ENCODE measurements at regions not wholly inside any gene's neighbourhood (a gene's known extent, or its start where the extent isn't known, plus 50 kb on each side); places are given as distances from the start of the nearest gene placed in this dataset.

- no peak for DNase-seq (ENCODE audit: low spot score)
- peaks cover 6% of the 10 kb centered on the region for H3K27me3 ChIP-seq (replicated peaks; ENCODE audit: insufficient read depth, low read depth, low read length, poor library complexity)
- H3K4me1 ChIP-seq (ENCODE audit: insufficient read depth, low read length, poor library complexity, severe bottlenecking): no peaks in the 10 kb centered on the region
- ChIA-PET POLR2A (ENCODE audit: low non-redundant PET) (no interaction called here), CTCF (no interaction called here)
- no peak overlapping the region for H3K4me3 ChIP-seq (ENCODE audit: low read depth, low read length, poor library complexity, severe bottlenecking)
- intact Hi-C loops (cut with micrococcal nuclease; ENCODE audit: unreplicated experiment): no loop called here
- no TSS peak for BruUV-seq (replicated peaks)
- TF ChIP-seq CTCF (conservative IDR thresholded peaks at IDR 0.05; ENCODE audit: low read depth, low read length) (no peak), EZH2 (IDR thresholded peaks at IDR 0.05; ENCODE audit: borderline replicate concordance, low read depth, low read length, poor library complexity, severe bottlenecking) (no peak)
- no peaks in the 10 kb centered on the region for H3K36me3 ChIP-seq (ENCODE audit: insufficient read depth, low read length, poor library complexity, severe bottlenecking)
- no peaks in the 10 kb centered on the region for H3K9me3 ChIP-seq (ENCODE audit: low read depth, low read length, poor library complexity, severe bottlenecking)
- H3K27ac ChIP-seq (ENCODE audit: low read depth, low read length, poor library complexity, severe bottlenecking): no peak overlapping the region
Observed at GRCh38 chr21:31594279-31594678, 65.2 kb upstream of the SOD1 start.

GRCh38 chr21:31592963-31593560 is 66.4 kb upstream of the SOD1 start:
- ChIA-PET POLR2A (ENCODE audit: low non-redundant PET) (no interaction called here), CTCF (no interaction called here)
- no peak for TF ChIP-seq CTCF (conservative IDR thresholded peaks at IDR 0.05; ENCODE audit: low read depth, low read length)
- no peak for TF ChIP-seq EZH2 (IDR thresholded peaks at IDR 0.05; ENCODE audit: borderline replicate concordance, low read depth, low read length, poor library complexity, severe bottlenecking)
- DNase-seq (ENCODE audit: low spot score): no peak
- BruUV-seq (replicated peaks): no TSS peak
- Histone ChIP-seq H3K27me3 (replicated peaks; ENCODE audit: insufficient read depth, low read depth, low read length, poor library complexity) (peaks cover 6% of the 10 kb centered on the region), H3K9me3 (ENCODE audit: low read depth, low read length, poor library complexity, severe bottlenecking) (no peaks in the 10 kb centered on the region), H3K4me1 (ENCODE audit: insufficient read depth, low read length, poor library complexity, severe bottlenecking) (no peaks in the 10 kb centered on the region), H3K4me3 (ENCODE audit: low read depth, low read length, poor library complexity, severe bottlenecking) (no peak overlapping the region), H3K27ac (ENCODE audit: low read depth, low read length, poor library complexity, severe bottlenecking) (no peak overlapping the region), H3K36me3 (ENCODE audit: insufficient read depth, low read length, poor library complexity, severe bottlenecking) (no peaks in the 10 kb centered on the region)
- intact Hi-C loops (cut with micrococcal nuclease; ENCODE audit: unreplicated experiment): no loop called here

- Histone ChIP-seq H3K36me3 (ENCODE audit: insufficient read depth, low read length, poor library complexity, severe bottlenecking) (no peaks in the 10 kb centered on the region), H3K9me3 (ENCODE audit: low read depth, low read length, poor library complexity, severe bottlenecking) (no peaks in the 10 kb centered on the region), H3K4me3 (ENCODE audit: low read depth, low read length, poor library complexity, severe bottlenecking) (no peak overlapping the region), H3K27ac (ENCODE audit: low read depth, low read length, poor library complexity, severe bottlenecking) (no peak overlapping the region), H3K4me1 (ENCODE audit: insufficient read depth, low read length, poor library complexity, severe bottlenecking) (no peaks in the 10 kb centered on the region), H3K27me3 (replicated peaks; ENCODE audit: insufficient read depth, low read depth, low read length, poor library complexity) (peaks cover 6% of the 10 kb centered on the region)
- ChIA-PET POLR2A (ENCODE audit: low non-redundant PET) (no interaction called here), CTCF (no interaction called here)
- intact Hi-C loops (cut with micrococcal nuclease; ENCODE audit: unreplicated experiment): no loop called here
- BruUV-seq (replicated peaks): no TSS peak
- no peak for TF ChIP-seq EZH2 (IDR thresholded peaks at IDR 0.05; ENCODE audit: borderline replicate concordance, low read depth, low read length, poor library complexity, severe bottlenecking)
- TF ChIP-seq CTCF (conservative IDR thresholded peaks at IDR 0.05; ENCODE audit: low read depth, low read length): no peak
- DNase-seq (ENCODE audit: low spot score): no peak
Observed at GRCh38 chr21:31592516-31592915, 67.0 kb upstream of the SOD1 start.
